HFF-Myc (cell line): ENCODE measurements at regions not wholly inside any gene's neighbourhood (a gene's known extent, or its start where the extent isn't known, plus 50 kb on each side); places are given as distances from the start of the nearest gene placed in this dataset.

Experiments
- DNase-seq: peaks from one replicate; pipeline ENCODE4 v3.0.0-alpha.2; 2011; ENCODE audit warnings: low read depth; ENCODE audit errors: extremely low read depth
- H3K4me3 ChIP-seq: replicated peaks from 2 replicates; pipeline ENCODE4 v1.5.1; 2011; ENCODE audit warnings: low read depth, mild to moderate bottlenecking, control low read depth, low read length
- CTCF ChIP-seq: IDR thresholded peaks from 2 replicates; pipeline ENCODE4 v1.5.1; 2012; ENCODE audit warnings: mild to moderate bottlenecking, low read depth, low read length, control low read depth; ENCODE audit errors: missing control alignments

DNA sequence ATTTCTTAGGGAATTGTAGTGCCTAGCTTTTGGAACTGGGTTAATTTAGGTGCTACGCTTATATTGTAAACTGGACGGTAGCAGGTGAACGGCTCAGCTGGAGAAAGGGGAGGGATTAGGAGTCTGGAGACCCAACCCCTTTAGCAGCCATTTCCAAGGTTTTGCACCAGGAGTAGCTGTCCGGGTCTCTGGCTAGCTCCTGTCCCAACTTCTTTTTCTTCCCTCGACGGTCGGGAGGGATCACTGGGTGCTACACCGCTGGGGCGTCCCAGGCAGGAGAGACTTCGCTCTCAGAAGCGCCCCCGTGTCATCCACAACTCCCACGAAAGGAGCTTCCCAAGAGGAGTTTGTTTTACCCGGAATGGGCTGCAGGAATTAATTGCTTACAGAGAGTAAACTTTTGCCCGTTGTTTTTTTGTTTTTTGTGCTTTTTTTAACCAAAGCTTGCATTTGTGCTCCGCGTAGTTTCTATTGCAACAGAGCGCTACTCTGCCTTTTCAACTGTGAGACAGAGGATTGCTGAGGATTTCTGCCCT is 1640.9 kb upstream of the C9orf72 start:
- no peak for DNase-seq
- no peak overlapping the region for H3K4me3 ChIP-seq
- no peak for TF ChIP-seq CTCF

DNA sequence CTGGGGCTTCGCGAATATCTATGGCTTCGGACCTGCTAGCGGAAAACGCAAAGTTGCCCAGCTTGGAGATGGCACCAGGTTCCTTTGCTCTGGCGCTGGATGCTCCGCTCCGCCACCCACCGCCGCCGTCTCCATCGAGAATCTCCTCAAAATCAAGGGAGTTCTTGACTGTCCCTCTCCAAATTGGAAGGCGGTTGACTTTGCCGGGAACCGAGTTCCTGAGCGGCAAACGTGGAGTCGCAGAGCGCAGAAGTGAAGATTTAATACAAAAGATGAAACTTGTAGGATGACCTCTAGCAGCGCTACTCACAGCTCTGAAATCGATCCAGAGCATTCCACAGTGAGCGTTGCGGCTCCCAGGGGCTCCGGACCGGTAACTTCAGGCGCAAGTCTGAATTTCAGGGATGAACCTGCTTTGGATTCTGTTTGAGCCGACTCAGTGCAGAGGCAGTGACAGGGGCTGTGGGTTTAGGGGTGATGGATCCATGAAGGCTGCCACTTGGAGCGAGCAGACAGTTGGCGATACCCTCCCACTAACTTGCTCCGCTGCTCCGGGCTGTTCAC is 1641.5 kb upstream of the C9orf72 start:
- TF ChIP-seq CTCF = no peak
- no peak overlapping the region for H3K4me3 ChIP-seq
- DNase-seq = no peak

DNA sequence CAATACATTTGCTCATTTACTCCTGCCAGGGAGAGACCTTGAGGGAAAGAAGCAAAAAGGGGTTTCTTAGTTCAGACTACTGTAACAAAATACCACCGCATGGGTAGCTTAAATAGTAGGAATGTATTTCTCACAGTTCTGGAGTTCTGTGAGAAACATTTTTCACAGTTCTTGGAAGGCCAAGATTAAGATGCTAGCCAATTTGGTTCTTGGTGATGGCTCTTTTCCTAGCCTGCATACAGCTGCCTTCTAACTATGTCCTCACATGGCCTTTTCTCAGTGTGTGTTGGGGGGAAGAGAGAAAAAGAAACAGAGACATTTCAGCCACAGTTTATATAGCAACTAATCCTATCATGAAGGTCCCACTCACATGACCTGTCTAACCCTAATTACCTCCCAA is 1644.7 kb upstream of the C9orf72 start:
- no peak for DNase-seq
- no peak for TF ChIP-seq CTCF
- H3K4me3 ChIP-seq = no peak overlapping the region

DNA sequence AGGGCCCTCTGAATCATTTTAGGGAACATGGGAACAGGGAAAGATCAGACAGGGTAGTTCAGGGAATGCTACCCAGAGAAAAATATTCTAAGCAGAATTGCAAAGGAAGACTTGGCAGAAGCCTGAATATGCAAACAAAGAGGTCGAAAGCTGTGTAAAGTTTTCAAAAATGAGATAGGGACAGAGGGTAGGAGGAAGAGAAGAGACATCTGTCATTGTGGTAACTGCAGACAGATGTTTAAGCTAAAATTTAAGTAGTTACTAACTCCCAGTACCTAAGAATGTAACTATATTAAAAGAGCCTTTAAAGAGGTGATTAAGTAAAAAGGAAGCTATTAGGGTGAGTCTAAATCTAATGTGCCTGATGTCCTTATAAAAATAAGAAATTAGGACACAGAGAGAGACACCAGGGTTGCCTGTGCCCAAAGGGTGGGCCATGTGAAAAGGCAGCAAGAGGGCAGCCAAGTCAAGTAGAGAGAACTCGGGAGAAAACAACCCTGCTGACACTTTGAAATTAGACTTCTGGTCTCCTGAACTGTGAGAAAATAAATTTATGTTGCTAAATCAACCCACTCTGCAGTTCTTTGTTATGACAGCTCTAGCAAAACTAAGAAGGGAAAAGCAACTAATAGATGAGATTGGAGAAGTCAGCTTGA is 1647.4 kb upstream of the C9orf72 start:
- H3K4me3 ChIP-seq = no peak overlapping the region
- TF ChIP-seq CTCF = no peak
- DNase-seq = no peak

DNA sequence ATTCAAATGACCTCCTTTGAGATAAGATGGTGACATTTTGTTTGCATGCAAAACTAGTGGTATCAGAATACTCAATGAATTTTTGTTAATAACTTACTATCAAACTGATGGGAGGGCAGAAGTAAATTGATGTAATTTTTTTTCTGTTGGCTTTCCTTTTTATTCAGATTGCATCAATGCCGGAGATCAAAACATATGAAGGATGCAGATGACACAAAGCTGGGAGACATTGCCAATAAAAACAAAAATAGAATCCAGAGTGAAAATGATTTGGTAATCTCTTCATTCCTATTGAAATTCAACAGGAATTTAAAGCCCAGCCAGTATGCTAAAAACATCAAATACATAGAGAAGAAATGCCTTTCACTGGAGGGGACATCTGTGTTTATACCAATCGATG is 1655.3 kb upstream of the C9orf72 start:
- no peak overlapping the region for H3K4me3 ChIP-seq
- TF ChIP-seq CTCF = no peak

DNA sequence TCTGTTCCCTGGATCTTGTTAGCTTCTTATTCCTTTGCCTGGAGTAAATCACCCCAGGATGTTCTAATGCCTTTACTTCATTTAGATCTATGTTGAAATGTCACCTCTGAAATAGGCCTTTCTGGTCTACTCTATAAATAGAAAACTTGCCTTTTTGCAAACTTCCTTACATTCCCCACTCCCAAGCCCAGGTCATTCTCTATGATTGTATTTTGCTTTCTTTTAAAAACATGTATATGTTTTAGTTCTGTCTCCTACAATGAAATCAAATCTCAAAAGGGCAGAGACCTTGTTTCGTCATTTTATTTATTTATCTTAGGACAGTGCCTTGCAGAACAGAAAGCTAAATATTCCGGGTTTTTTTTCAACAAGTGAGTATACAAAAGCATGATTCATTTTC is 1657.7 kb upstream of the C9orf72 start:
- no peak for DNase-seq
- H3K4me3 ChIP-seq = no peak overlapping the region
- no peak for TF ChIP-seq CTCF

More for the DNA sequence above, 1655.3 kb upstream of the C9orf72 start:
- DNase-seq = no peak
